ENCODE measurements at regions not wholly inside any gene's neighbourhood (a gene's known extent, or its start where the extent isn't known, plus 50 kb on each side); places are given as distances from the start of the nearest gene placed in this dataset.

GRCh38 chr1:199356561-199356960 is 670.9 kb upstream of the NR5A2 start:
- 74 to 76% methylated on average over 2 of the region's 2 CpGs for WGBS, 2 donors
- TF ChIP-seq, protein P1, sequence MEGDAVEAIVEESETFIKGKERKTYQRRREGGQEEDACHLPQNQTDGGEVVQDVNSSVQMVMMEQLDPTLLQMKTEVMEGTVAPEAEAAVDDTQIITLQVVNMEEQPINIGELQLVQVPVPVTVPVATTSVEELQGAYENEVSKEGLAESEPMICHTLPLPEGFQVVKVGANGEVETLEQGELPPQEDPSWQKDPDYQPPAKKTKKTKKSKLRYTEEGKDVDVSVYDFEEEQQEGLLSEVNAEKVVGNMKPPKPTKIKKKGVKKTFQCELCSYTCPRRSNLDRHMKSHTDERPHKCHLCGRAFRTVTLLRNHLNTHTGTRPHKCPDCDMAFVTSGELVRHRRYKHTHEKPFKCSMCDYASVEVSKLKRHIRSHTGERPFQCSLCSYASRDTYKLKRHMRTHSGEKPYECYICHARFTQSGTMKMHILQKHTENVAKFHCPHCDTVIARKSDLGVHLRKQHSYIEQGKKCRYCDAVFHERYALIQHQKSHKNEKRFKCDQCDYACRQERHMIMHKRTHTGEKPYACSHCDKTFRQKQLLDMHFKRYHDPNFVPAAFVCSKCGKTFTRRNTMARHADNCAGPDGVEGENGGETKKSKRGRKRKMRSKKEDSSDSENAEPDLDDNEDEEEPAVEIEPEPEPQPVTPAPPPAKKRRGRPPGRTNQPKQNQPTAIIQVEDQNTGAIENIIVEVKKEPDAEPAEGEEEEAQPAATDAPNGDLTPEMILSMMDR (IDR thresholded peaks at IDR 0.05) = no peak
- no peak for TF ChIP-seq POLR2A (IDR thresholded peaks at IDR 0.05)
- Histone ChIP-seq H3K4me3 (replicated peaks in 1 of 3) (no peak overlapping the region), H3K4me1 (no peaks in the 10 kb centered on the region), H3K36me3 (no peaks in the 10 kb centered on the region), H3K9me3 (no peaks in the 10 kb centered on the region), H3K27me3 (no peaks in the 10 kb centered on the region), H3K27ac (no peak overlapping the region)
- intact Hi-C loops (cut with DNase I) = no loop called here
- DNase-seq = no peak

- intact Hi-C loops (cut with DNase I) = no loop called here
- Histone ChIP-seq H3K27me3 (no peaks in the 10 kb centered on the region), H3K36me3 (no peaks in the 10 kb centered on the region), H3K9me3 (no peaks in the 10 kb centered on the region), H3K4me1 (no peaks in the 10 kb centered on the region), H3K27ac (no peak overlapping the region), H3K4me3 (replicated peaks in 1 of 3) (no peak overlapping the region)
- WGBS, 2 donors = 85 to 87% methylated on average over 3 of the region's 3 CpGs
- TF ChIP-seq, protein P1 (IDR thresholded peaks at IDR 0.05) = no peak
- TF ChIP-seq POLR2A (IDR thresholded peaks at IDR 0.05) = no peak
- no peak for DNase-seq
Measured at GRCh38 chr1:199357599-199357998, 669.9 kb upstream of the NR5A2 start.

DNA sequence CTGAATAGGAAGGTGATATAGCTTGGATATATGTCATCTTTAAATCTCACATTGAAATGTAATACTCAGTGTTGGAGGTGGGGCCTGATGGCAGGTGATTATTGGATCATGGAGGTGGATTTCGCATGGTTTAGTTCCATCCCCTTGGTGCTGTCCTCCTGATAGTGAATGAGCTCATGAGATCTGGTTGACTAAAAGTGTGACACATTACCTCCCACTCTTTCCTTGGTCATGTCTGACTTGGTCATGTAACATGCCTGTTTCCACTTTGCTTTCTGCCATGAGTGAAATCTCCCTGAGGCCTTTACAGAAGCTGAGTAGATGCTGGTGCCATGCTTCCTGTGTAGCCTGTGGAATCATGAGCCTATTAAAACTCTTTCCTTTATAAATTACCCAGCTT is 664.5 kb upstream of the NR5A2 start:
- Histone ChIP-seq H3K36me3 (no peaks in the 10 kb centered on the region), H3K4me3 (replicated peaks in 1 of 3) (no peak overlapping the region), H3K4me1 (no peaks in the 10 kb centered on the region), H3K27me3 (no peaks in the 10 kb centered on the region), H3K9me3 (no peaks in the 10 kb centered on the region), H3K27ac (no peak overlapping the region)
- intact Hi-C loops (cut with DNase I) = no loop called here
- WGBS, 2 donors = 90 to 96% methylated on average over 1 of the region's 1 CpG
- TF ChIP-seq, protein P1 (IDR thresholded peaks at IDR 0.05) = no peak
- TF ChIP-seq POLR2A (IDR thresholded peaks at IDR 0.05) = no peak
- no peak for DNase-seq

DNA sequence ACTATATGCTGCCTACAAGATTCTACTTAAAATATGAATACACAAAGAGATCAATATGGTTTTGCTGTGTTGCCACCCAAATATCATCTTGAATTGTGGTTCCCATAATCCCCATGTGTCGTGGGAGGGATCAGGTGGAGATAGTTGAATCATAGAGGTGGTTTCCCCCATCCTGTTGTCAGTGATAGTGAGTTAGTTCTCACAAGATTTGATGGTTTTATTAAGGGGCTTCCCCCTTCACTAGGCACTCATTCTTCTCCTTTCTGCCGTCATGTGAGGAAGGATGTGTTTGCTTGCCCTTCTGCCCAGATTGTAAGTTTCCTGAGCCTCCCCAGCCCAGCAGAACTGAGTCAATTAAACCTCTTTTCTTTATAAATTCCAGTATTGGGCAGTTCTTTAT is 654.4 kb upstream of the NR5A2 start:
- Histone ChIP-seq H3K4me1 (no peaks in the 10 kb centered on the region), H3K36me3 (no peaks in the 10 kb centered on the region), H3K27ac (no peak overlapping the region), H3K27me3 (no peaks in the 10 kb centered on the region), H3K9me3 (no peaks in the 10 kb centered on the region), H3K4me3 (replicated peaks in 1 of 3) (no peak overlapping the region)
- TF ChIP-seq, protein P1 (IDR thresholded peaks at IDR 0.05) = no peak
- no peak for TF ChIP-seq POLR2A (IDR thresholded peaks at IDR 0.05)
- 42 to 73% methylated on average over 2 of the region's 2 CpGs for WGBS, 2 donors
- DNase-seq = no peak
- intact Hi-C loops (cut with DNase I) = no loop called here

- whole genome bisulfite sequencing, 2 donors = 90 to 98% methylated on average over 1 of the region's 1 CpG
Measured at GRCh38 chr1:199377211-199377610, 650.3 kb upstream of the NR5A2 start.

More at GRCh38 chr1:199377211-199377610, 650.3 kb upstream of the NR5A2 start:
- Histone ChIP-seq H3K27me3 (no peaks in the 10 kb centered on the region), H3K4me1 (no peaks in the 10 kb centered on the region), H3K9me3 (no peaks in the 10 kb centered on the region), H3K36me3 (no peaks in the 10 kb centered on the region), H3K4me3 (replicated peaks in 1 of 3) (no peak overlapping the region), H3K27ac (no peak overlapping the region)
- no peak for TF ChIP-seq POLR2A (IDR thresholded peaks at IDR 0.05)
- TF ChIP-seq, protein P1 (IDR thresholded peaks at IDR 0.05) = no peak
- intact Hi-C loops (cut with DNase I) = no loop called here
- no peak for DNase-seq

Measured in thyroid gland (tissue), 4 donors.